22Rv1 (cell line): ENCODE measurements at regions not wholly inside any gene's neighbourhood (a gene's known extent, or its start where the extent isn't known, plus 50 kb on each side); places are given as distances from the start of the nearest gene placed in this dataset.

Source experiments
- CTCF ChIP-seq: fragments of 450-650 bp; IDR thresholded peaks from 2 replicates; pipeline ENCODE4 v1.5.1; 2017; ENCODE audit warnings: mild to moderate bottlenecking
- ZFX ChIP-seq: fragments of 450-650 bp; IDR thresholded peaks from 2 replicates; pipeline ENCODE4 v1.6.1; 2017; ENCODE audit warnings: antibody characterized with exemption, borderline replicate concordance

- TF ChIP-seq CTCF (no peak), ZFX (no peak)
Observed at GRCh38 chr2:204492417-204492816, 52.9 kb upstream of the PARD3B start.
